Transverse colon (tissue), 3 donors: ENCODE measurements at regions not wholly inside any gene's neighbourhood (a gene's known extent, or its start where the extent isn't known, plus 50 kb on each side); places are given as distances from the start of the nearest gene placed in this dataset.

Experiments
- EP300 ChIP-seq: sonication (generic); formaldehyde crosslinking; IDR thresholded peaks from one replicate; pipeline ENCODE4 v1.6.1; 2017; ENCODE audit warnings: antibody characterized with exemption, low read depth
- POLR2AphosphoS5 ChIP-seq, 3 donors: sonication (generic); formaldehyde crosslinking; IDR thresholded peaks; one replicate each; pipeline ENCODE4 v1.6.1; 2016; ENCODE audit warnings: antibody characterized with exemption in 3 of 3

DNA sequence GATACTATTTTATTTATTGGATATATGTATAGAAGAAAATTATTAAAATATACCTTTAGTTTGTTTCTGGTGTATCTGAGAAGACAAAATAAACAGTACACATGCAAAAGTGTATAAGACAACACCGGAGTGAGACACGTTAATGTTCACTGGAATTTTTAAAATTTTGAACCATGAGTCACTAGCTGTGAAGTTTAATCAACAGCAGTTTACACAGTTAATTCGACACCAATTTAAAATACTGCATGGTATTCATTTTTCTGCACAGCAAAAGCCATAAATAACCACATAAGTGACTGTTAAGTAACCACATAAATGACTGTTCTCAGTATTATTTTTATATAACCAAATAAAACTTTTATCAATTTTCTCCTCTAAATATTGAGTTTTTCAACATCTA is 418.7 kb upstream of the NBEA start:
- TF ChIP-seq POLR2AphosphoS5 (IDR thresholded peaks at IDR 0.05), result no peak
- no peak for TF ChIP-seq EP300
